A172 (cell line): ENCODE measurements at regions not wholly inside any gene's neighbourhood (a gene's known extent, or its start where the extent isn't known, plus 50 kb on each side); places are given as distances from the start of the nearest gene placed in this dataset.

Source experiments
- DNase-seq: peaks from one replicate; pipeline ENCODE4 v3.0.0-alpha.2; 2015; ENCODE audit warnings: low spot score

- no peak for DNase-seq
Measured at GRCh38 chr16:6382924-6383459, 949.7 kb upstream of the RBFOX1 start.

GRCh38 chr16:6381896-6382295 is 950.7 kb upstream of the RBFOX1 start:
- no peak for DNase-seq

- DNase-seq = no peak
Measured at GRCh38 chr16:6377956-6378355, 954.7 kb upstream of the RBFOX1 start.

- DNase-seq = no peak
Measured at GRCh38 chr16:6375465-6376075, 957.1 kb upstream of the RBFOX1 start.

- no peak for DNase-seq
Measured at GRCh38 chr16:6374821-6375220, 957.8 kb upstream of the RBFOX1 start.

GRCh38 chr16:6364846-6365245 is 967.8 kb upstream of the RBFOX1 start:
- no peak for DNase-seq

- no peak for DNase-seq
Measured at GRCh38 chr16:6363896-6364607, 968.6 kb upstream of the RBFOX1 start.

GRCh38 chr16:6363396-6363795 is 969.2 kb upstream of the RBFOX1 start:
- no peak for DNase-seq

GRCh38 chr16:6362321-6362720 is 970.3 kb upstream of the RBFOX1 start:
- no peak for DNase-seq

- DNase-seq = no peak
Measured at GRCh38 chr16:6360641-6361040, 972.0 kb upstream of the RBFOX1 start.

- no peak for DNase-seq
Measured at GRCh38 chr16:6356911-6357310, 975.7 kb upstream of the RBFOX1 start.

- DNase-seq = no peak
Measured at GRCh38 chr16:6349725-6350124, 982.9 kb upstream of the RBFOX1 start.

- no peak for DNase-seq
Measured at GRCh38 chr16:6345090-6345489, 987.6 kb upstream of the RBFOX1 start.

- no peak for DNase-seq
Measured at GRCh38 chr16:6343157-6343556, 989.5 kb upstream of the RBFOX1 start.

GRCh38 chr16:6341981-6342380 is 990.7 kb upstream of the RBFOX1 start:
- DNase-seq = no peak

- DNase-seq = peak; percentile 4
Measured at GRCh38 chr16:6335072-6335471, 997.6 kb upstream of the RBFOX1 start.

GRCh38 chr16:6331770-6332169 is 1000.9 kb upstream of the RBFOX1 start:
- no peak for DNase-seq

GRCh38 chr16:6317934-6318333 is 1014.7 kb upstream of the RBFOX1 start:
- no peak for DNase-seq

- no peak for DNase-seq
Measured at GRCh38 chr16:6309271-6309670, 1023.4 kb upstream of the RBFOX1 start.

- DNase-seq = no peak
Measured at GRCh38 chr16:6308176-6308575, 1024.5 kb upstream of the RBFOX1 start.

- no peak for DNase-seq
Measured at GRCh38 chr16:6300523-6300922, 1032.1 kb upstream of the RBFOX1 start.

GRCh38 chr16:6297666-6298410 is 1034.8 kb upstream of the RBFOX1 start:
- DNase-seq = no peak

- DNase-seq = no peak
Measured at GRCh38 chr16:6286176-6286575, 1046.5 kb upstream of the RBFOX1 start.
